Fibroblast of lung (primary cell): ENCODE measurements at regions not wholly inside any gene's neighbourhood (a gene's known extent, or its start where the extent isn't known, plus 50 kb on each side); places are given as distances from the start of the nearest gene placed in this dataset.

Experiments used
- EZH2 ChIP-seq: IDR thresholded peaks from 2 replicates; pipeline ENCODE4 v1.5.1; 2012; ENCODE audit warnings: low read length, control low read depth, mild to moderate bottlenecking; ENCODE audit errors: missing control alignments
- TF ChIP-seq, protein P1 (sequence below), 2 donors: IDR thresholded peaks in 1 of 2; conservative IDR thresholded peaks in 1 of 2; 1 replicate in 1 of 2; 2 replicates in 1 of 2; pipeline ENCODE4 v1.5.1; 2011 to 2012; ENCODE audit warnings: low read length in 2 of 2, control low read depth in 1 of 2, inconsistent platforms in 1 of 2, low read depth in 1 of 2, mild to moderate bottlenecking in 1 of 2

- TF ChIP-seq, protein P1, sequence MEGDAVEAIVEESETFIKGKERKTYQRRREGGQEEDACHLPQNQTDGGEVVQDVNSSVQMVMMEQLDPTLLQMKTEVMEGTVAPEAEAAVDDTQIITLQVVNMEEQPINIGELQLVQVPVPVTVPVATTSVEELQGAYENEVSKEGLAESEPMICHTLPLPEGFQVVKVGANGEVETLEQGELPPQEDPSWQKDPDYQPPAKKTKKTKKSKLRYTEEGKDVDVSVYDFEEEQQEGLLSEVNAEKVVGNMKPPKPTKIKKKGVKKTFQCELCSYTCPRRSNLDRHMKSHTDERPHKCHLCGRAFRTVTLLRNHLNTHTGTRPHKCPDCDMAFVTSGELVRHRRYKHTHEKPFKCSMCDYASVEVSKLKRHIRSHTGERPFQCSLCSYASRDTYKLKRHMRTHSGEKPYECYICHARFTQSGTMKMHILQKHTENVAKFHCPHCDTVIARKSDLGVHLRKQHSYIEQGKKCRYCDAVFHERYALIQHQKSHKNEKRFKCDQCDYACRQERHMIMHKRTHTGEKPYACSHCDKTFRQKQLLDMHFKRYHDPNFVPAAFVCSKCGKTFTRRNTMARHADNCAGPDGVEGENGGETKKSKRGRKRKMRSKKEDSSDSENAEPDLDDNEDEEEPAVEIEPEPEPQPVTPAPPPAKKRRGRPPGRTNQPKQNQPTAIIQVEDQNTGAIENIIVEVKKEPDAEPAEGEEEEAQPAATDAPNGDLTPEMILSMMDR (conservative IDR thresholded peaks at IDR 0.05 in 1 of 2, IDR thresholded peaks at IDR 0.05 in 1 of 2; ENCODE audit: low read depth in 1 of 2, low read length in 2 of 2): no peak
- TF ChIP-seq EZH2: no peak
Measured at GRCh38 chr11:46176421-46176820, 55.2 kb upstream of the PHF21A start.
